HUES48 (cell line): ENCODE measurements at regions not wholly inside any gene's neighbourhood (a gene's known extent, or its start where the extent isn't known, plus 50 kb on each side); places are given as distances from the start of the nearest gene placed in this dataset.

Experiments
- H3K27ac ChIP-seq: one replicate; pipeline ENCODE4 v1.7.0; 2013; ENCODE audit warnings: low read depth, low read length, inconsistent platforms
- H3K27me3 ChIP-seq: 2 replicates; pipeline ENCODE4 v1.6.1; 2013; ENCODE audit warnings: mild to moderate bottlenecking, low read length; ENCODE audit not compliant: control insufficient read depth, insufficient read depth
- H3K36me3 ChIP-seq: 2 replicates; pipeline ENCODE4 v1.6.1; 2013; ENCODE audit warnings: low read length; ENCODE audit not compliant: control insufficient read depth, insufficient read depth
- H3K4me1 ChIP-seq: 2 replicates; pipeline ENCODE4 v1.6.1; 2013; ENCODE audit warnings: mild to moderate bottlenecking, low read length; ENCODE audit not compliant: control insufficient read depth, insufficient read depth
- H3K4me3 ChIP-seq: 2 replicates; pipeline ENCODE4 v1.5.1; 2013; ENCODE audit warnings: mild to moderate bottlenecking, low read depth, low read length
- H3K9ac ChIP-seq: 2 replicates; pipeline ENCODE4 v1.6.1; 2013; ENCODE audit warnings: mild to moderate bottlenecking, low read depth, low read length, moderate library complexity
- H3K9me3 ChIP-seq: 2 replicates; pipeline ENCODE4 v1.6.1; 2013; ENCODE audit warnings: low read length; ENCODE audit not compliant: control insufficient read depth, insufficient read depth

GRCh38 chr17:33377837-33378595 is 84.9 kb upstream of the ASIC2 start:
- Histone ChIP-seq H3K4me1 (peaks cover 9% of the 10 kb centered on the region; the same call in 1 of the 2 replicates), H3K36me3 (no peaks in the 10 kb centered on the region), H3K4me3 (no peak overlapping the region), H3K9ac (no peak overlapping the region), H3K27me3 (no peaks in the 10 kb centered on the region), H3K9me3 (no peaks in the 10 kb centered on the region), H3K27ac (no peak overlapping the region)

GRCh38 chr17:33381201-33381600 is 88.1 kb upstream of the ASIC2 start:
- H3K4me1 ChIP-seq, result peaks cover 9% of the 10 kb centered on the region; the same call in 1 of the 2 replicates
- no peaks in the 10 kb centered on the region for H3K36me3 ChIP-seq
- no peak overlapping the region for H3K9ac ChIP-seq
- H3K9me3 ChIP-seq, result no peaks in the 10 kb centered on the region
- no peak overlapping the region for H3K27ac ChIP-seq
- no peaks in the 10 kb centered on the region for H3K27me3 ChIP-seq
- H3K4me3 ChIP-seq, result no peak overlapping the region

GRCh38 chr17:33383488-33384023 is 90.5 kb upstream of the ASIC2 start:
- H3K36me3 ChIP-seq, result no peaks in the 10 kb centered on the region
- no peaks in the 10 kb centered on the region for H3K9me3 ChIP-seq
- H3K27ac ChIP-seq, result no peak overlapping the region
- no peak overlapping the region for H3K4me3 ChIP-seq
- H3K27me3 ChIP-seq, result no peaks in the 10 kb centered on the region
- no peak overlapping the region for H3K9ac ChIP-seq
- peaks cover 9% of the 10 kb centered on the region; the same call in 1 of the 2 replicates for H3K4me1 ChIP-seq

GRCh38 chr17:33385133-33385532 is 92.0 kb upstream of the ASIC2 start:
- Histone ChIP-seq H3K27ac (no peak overlapping the region), H3K36me3 (no peaks in the 10 kb centered on the region), H3K9ac (no peak overlapping the region), H3K27me3 (no peaks in the 10 kb centered on the region), H3K4me3 (no peak overlapping the region), H3K4me1 (peaks cover 9% of the 10 kb centered on the region; the same call in 1 of the 2 replicates), H3K9me3 (no peaks in the 10 kb centered on the region)

GRCh38 chr17:33385713-33386112 is 92.6 kb upstream of the ASIC2 start:
- H3K27me3 ChIP-seq, result no peaks in the 10 kb centered on the region
- peaks cover 4% of the 10 kb centered on the region; the same call in 1 of the 2 replicates for H3K4me1 ChIP-seq
- H3K4me3 ChIP-seq, result no peak overlapping the region
- H3K9ac ChIP-seq, result no peak overlapping the region
- H3K27ac ChIP-seq, result no peak overlapping the region
- H3K36me3 ChIP-seq, result no peaks in the 10 kb centered on the region
- no peaks in the 10 kb centered on the region for H3K9me3 ChIP-seq

- Histone ChIP-seq H3K4me3 (no peak overlapping the region), H3K27ac (no peak overlapping the region), H3K9me3 (no peaks in the 10 kb centered on the region), H3K4me1 (no peaks in the 10 kb centered on the region), H3K36me3 (no peaks in the 10 kb centered on the region), H3K27me3 (no peaks in the 10 kb centered on the region), H3K9ac (no peak overlapping the region)
Measured at GRCh38 chr17:33387406-33387805, 94.3 kb upstream of the ASIC2 start.

- Histone ChIP-seq H3K27ac (no peak overlapping the region), H3K9ac (no peak overlapping the region), H3K4me3 (no peak overlapping the region), H3K9me3 (no peaks in the 10 kb centered on the region), H3K27me3 (no peaks in the 10 kb centered on the region), H3K36me3 (no peaks in the 10 kb centered on the region), H3K4me1 (no peaks in the 10 kb centered on the region)
Measured at GRCh38 chr17:33389504-33390135, 96.5 kb upstream of the ASIC2 start.

GRCh38 chr17:33390479-33391176 is 97.5 kb upstream of the ASIC2 start:
- H3K4me3 ChIP-seq, result no peak overlapping the region
- no peaks in the 10 kb centered on the region for H3K9me3 ChIP-seq
- no peaks in the 10 kb centered on the region for H3K27me3 ChIP-seq
- H3K27ac ChIP-seq, result no peak overlapping the region
- H3K9ac ChIP-seq, result no peak overlapping the region
- H3K36me3 ChIP-seq, result no peaks in the 10 kb centered on the region
- no peaks in the 10 kb centered on the region for H3K4me1 ChIP-seq

- Histone ChIP-seq H3K27ac (no peak overlapping the region), H3K36me3 (no peaks in the 10 kb centered on the region), H3K27me3 (no peaks in the 10 kb centered on the region), H3K4me3 (no peak overlapping the region), H3K9me3 (no peaks in the 10 kb centered on the region), H3K9ac (no peak overlapping the region), H3K4me1 (no peaks in the 10 kb centered on the region)
Measured at GRCh38 chr17:33396818-33397217, 103.7 kb upstream of the ASIC2 start.

- no peaks in the 10 kb centered on the region for H3K27me3 ChIP-seq
- no peaks in the 10 kb centered on the region for H3K9me3 ChIP-seq
- H3K9ac ChIP-seq, result no peak overlapping the region
- no peaks in the 10 kb centered on the region for H3K4me1 ChIP-seq
- H3K36me3 ChIP-seq, result no peaks in the 10 kb centered on the region
- H3K4me3 ChIP-seq, result no peak overlapping the region
- no peak overlapping the region for H3K27ac ChIP-seq
Measured at GRCh38 chr17:33398386-33398785, 105.3 kb upstream of the ASIC2 start.

- H3K27me3 ChIP-seq, result no peaks in the 10 kb centered on the region
- no peak overlapping the region for H3K27ac ChIP-seq
- no peaks in the 10 kb centered on the region for H3K9me3 ChIP-seq
Measured at GRCh38 chr17:33401249-33401648, 108.2 kb upstream of the ASIC2 start.

More at GRCh38 chr17:33401249-33401648, 108.2 kb upstream of the ASIC2 start:
- H3K9ac ChIP-seq, result no peak overlapping the region
- H3K4me3 ChIP-seq, result no peak overlapping the region
- no peaks in the 10 kb centered on the region for H3K36me3 ChIP-seq
- H3K4me1 ChIP-seq, result peaks cover 6% of the 10 kb centered on the region
